Fibroblast of mammary gland (primary cell): ENCODE measurements at regions not wholly inside any gene's neighbourhood (a gene's known extent, or its start where the extent isn't known, plus 50 kb on each side); places are given as distances from the start of the nearest gene placed in this dataset.
"Not testable (repeated sequence)": the region's sequence is repeated elsewhere in the genome, so short reads cannot be mapped to it uniquely, and the experiment has no call there.

Source experiments
- DNase-seq: peaks from one replicate; pipeline ENCODE4 v3.0.0-alpha.2; 2010; ENCODE audit warnings: low read depth
- H3K4me3 ChIP-seq: 2 replicates; pipeline ENCODE4 v1.5.1; 2011; ENCODE audit warnings: low read depth, mild to moderate bottlenecking, low read length, moderate library complexity; ENCODE audit not compliant: control insufficient read depth
- TF ChIP-seq, protein P1 (sequence below): conservative IDR thresholded peaks from 2 replicates; pipeline ENCODE4 v1.5.1; 2011; ENCODE audit warnings: low read depth, low read length, inconsistent platforms; ENCODE audit not compliant: control insufficient read depth, insufficient read depth

DNA sequence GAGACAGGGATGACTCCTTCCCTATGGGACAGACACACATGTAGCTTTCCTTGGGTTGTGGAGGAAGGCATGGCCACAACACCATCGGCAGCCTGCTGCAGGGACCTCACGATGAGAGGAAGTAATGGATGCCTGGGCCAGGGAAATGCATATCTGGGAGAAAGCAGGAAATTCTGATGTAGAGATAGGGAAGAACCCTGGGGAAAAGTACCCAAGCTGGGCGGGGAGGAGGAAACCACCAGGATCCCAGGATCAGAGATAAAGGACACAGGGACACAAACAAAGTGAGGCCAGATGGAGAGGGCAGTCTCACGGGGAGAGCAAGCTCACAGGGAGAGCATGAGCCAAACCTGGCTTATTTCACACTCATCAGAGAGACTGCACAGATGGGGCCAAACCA is 294.7 kb upstream of the TEKT4 start:
- H3K4me3 ChIP-seq, DNase-seq: not testable (repeated sequence)

- H3K4me3 ChIP-seq, DNase-seq: not testable (repeated sequence)
Measured at GRCh38 chr2:94577160-94577559, 294.1 kb upstream of the TEKT4 start.

DNA sequence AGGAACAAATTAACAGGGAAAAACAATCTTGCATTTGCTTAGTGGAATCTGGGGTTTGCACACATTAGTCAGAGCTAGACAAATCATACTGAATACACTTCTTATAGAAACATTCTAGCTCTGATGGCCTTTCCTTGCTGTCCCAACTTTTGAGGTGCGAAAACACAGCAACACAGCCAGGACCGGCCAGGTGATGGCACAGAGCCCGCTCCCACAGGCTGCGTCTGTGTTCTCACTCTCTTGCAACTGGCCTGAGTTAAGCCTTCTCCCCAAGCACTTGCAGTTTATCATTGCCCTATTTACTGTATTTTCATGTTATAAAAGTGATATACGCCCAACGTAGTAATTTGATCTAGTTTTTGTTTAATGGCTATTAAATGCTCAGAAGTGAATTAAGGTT is 292.0 kb upstream of the TEKT4 start:
- not testable (repeated sequence) for DNase-seq, H3K4me3 ChIP-seq

GRCh38 chr2:94583081-94583723 is 288.0 kb upstream of the TEKT4 start:
- peak; percentile 35 for DNase-seq

GRCh38 chr2:94584569-94584968 is 286.7 kb upstream of the TEKT4 start:
- not testable (repeated sequence) for H3K4me3 ChIP-seq
- DNase-seq: peak; percentile 3

More at GRCh38 chr2:94583081-94583723, 288.0 kb upstream of the TEKT4 start:
- not testable (repeated sequence) for H3K4me3 ChIP-seq

GRCh38 chr2:94586032-94586982 is 284.9 kb upstream of the TEKT4 start:
- DNase-seq: peak; percentile 17
- TF ChIP-seq, protein P1, sequence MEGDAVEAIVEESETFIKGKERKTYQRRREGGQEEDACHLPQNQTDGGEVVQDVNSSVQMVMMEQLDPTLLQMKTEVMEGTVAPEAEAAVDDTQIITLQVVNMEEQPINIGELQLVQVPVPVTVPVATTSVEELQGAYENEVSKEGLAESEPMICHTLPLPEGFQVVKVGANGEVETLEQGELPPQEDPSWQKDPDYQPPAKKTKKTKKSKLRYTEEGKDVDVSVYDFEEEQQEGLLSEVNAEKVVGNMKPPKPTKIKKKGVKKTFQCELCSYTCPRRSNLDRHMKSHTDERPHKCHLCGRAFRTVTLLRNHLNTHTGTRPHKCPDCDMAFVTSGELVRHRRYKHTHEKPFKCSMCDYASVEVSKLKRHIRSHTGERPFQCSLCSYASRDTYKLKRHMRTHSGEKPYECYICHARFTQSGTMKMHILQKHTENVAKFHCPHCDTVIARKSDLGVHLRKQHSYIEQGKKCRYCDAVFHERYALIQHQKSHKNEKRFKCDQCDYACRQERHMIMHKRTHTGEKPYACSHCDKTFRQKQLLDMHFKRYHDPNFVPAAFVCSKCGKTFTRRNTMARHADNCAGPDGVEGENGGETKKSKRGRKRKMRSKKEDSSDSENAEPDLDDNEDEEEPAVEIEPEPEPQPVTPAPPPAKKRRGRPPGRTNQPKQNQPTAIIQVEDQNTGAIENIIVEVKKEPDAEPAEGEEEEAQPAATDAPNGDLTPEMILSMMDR: peak; percentile 32
- not testable (repeated sequence) for H3K4me3 ChIP-seq

DNA sequence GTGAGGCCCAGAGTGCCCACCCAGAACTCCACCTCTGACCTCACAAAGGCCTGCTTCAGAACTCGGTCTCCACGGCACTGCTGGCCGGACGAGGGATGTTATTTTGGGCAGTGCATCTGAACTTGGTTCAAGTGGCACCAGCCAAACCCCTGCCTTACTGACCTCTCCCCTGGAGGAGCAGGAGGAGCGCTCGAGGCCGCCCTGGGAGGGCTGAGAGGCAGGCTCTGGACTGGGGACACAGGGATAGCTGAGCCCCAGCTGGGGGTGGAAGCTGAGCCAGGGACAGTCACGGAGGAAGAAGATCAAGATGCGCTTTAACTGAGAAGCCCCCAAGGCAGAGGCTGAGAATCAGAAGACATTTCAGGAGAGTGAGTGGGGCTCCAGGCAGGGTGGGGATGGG is 284.2 kb upstream of the TEKT4 start:
- not testable (repeated sequence) for DNase-seq, H3K4me3 ChIP-seq

DNA sequence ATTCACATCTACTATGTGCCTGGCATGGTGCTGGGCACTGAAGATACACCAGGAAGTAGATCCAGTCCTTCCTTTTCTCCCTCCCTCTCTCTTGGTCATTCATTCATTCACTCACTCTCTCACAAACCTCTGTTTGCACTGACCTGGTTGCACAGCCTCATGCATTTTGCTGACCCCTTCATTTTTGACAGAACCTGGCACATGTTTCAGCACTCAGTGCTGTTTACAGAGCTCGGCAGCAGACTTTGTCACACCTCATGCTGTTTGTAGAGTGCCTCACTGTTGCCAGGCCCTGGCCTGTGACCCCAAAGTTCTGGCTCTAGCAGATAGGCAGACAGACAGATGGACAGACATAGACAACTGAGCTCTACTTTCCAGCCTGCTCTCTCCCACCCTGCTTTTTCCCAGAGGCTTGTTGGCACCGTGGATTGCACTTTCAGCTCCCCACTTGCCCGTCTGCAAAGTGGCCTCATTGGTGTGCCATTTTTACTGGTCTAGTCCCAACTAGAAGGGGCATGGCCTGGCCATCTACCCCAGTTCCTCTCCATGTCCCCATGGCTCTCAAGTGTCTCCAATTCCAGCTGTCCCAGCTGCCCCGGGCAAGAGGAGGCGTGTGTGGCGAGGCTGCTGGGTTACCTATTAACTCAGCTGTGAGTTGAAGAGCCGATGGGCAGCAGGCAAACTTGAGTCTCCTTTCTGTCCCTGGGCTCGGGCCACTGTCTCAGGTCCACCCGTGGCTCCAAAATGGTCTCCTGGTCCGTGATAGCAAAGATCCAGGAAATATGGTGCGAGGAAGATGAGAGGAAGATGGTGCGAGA is 277.0 kb upstream of the TEKT4 start:
- DNase-seq, H3K4me3 ChIP-seq: not testable (repeated sequence)

- not testable (repeated sequence) for DNase-seq, H3K4me3 ChIP-seq
Measured at GRCh38 chr2:94595956-94596355, 275.3 kb upstream of the TEKT4 start.

DNA sequence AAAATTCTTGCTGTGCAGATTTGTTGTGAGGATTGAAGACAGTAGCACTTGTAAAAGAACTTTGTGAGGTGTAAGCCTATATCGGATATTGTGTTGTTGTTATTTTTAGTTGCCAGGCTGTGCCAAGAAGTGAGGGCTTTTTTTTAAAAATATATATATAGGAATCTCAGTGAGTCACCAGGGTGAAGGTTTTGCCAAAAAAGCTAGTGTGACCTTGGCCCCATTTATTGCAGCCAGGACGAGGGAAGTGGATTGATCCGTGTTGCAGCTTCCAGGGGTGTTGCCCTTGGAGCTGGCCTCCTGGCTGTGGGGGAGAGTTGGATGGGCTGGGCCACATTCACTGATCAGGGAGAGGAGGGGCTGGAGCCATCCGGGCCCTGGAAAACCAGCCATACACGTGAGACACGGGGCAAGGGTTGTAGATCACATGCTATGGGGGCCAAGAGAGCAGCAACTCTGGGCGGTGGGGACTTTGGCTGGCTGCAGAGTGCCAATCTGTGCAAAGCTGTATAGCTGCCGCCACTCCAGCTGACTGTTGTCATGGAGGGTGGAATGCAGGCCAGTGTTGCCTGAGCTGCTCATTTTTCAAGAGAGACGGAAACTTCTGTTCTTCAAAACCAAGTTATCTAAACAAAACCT is 273.0 kb upstream of the TEKT4 start:
- not testable (repeated sequence) for H3K4me3 ChIP-seq, DNase-seq

DNA sequence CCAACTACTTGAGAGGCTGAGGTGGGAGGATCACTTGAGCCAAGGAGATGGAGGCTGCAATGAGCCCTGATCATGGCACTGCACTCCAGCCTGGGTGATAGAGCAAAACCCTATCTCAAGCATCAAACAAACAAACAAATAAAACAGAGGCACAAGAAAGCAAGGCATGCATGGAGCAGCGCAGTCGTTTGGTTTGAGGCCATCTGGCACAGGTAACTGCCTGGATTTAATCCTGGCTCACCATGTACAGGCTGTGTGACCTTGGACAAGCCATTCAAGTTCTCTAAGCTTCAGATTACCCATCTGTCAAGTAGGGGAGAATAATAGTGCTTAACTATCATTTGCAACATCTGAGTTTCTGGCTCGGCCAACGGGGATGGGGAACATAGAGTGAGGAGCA is 270.3 kb upstream of the TEKT4 start:
- H3K4me3 ChIP-seq, DNase-seq: not testable (repeated sequence)

GRCh38 chr2:94602466-94602865 is 268.8 kb upstream of the TEKT4 start:
- no peak overlapping the region for H3K4me3 ChIP-seq
- TF ChIP-seq, protein P1: no peak
- DNase-seq: no peak
